Esophagus squamous epithelium (tissue), 5 donors: ENCODE measurements at regions not wholly inside any gene's neighbourhood (a gene's known extent, or its start where the extent isn't known, plus 50 kb on each side); places are given as distances from the start of the nearest gene placed in this dataset.

Experiments
- DNase-seq: peaks from one replicate; lab custom pipeline; 2025; lab: John Stamatoyannopoulos, UW
- H3K27ac ChIP-seq, 4 donors: fragments of 200-600 bp; sonication (generic); one replicate each; pipeline ENCODE4 v1.5.1; 2016 to 2019; ENCODE audit warnings: mild to moderate bottlenecking in 1 of 4
- H3K27me3 ChIP-seq, 4 donors: fragments of 200-600 bp; sonication (generic); 1 replicate in 3 of 4; 2 replicates in 1 of 4; pipeline versions ENCODE4 v1.5.1 to v1.6.0; 2017 to 2021; ENCODE audit warnings: antibody characterized with exemption in 1 of 4
- H3K36me3 ChIP-seq, 3 donors: fragments of 200-600 bp; sonication (generic); one replicate each; pipeline ENCODE4 v1.5.1; 2016 to 2019
- H3K4me1 ChIP-seq, 3 donors: fragments of 200-600 bp; sonication (generic); one replicate each; pipeline ENCODE4 v1.5.1; 2017 to 2019
- H3K4me3 ChIP-seq, 4 donors: fragments of 200-600 bp; sonication (generic); 1 replicate in 3 of 4; 2 replicates in 1 of 4; pipeline ENCODE4 v1.5.1; 2016 to 2019; ENCODE audit warnings: mild to moderate bottlenecking in 2 of 4, moderate library complexity in 1 of 4
- H3K9me3 ChIP-seq, 3 donors: fragments of 200-600 bp; sonication (generic); one replicate each; pipeline ENCODE4 v1.5.1; 2016 to 2019
- CTCF ChIP-seq, 6 experiments: fragments of 450-650 bp in 4 of 6; fragments of 200-600 bp in 2 of 6; sonication (generic) in 2 of 6; IDR thresholded peaks; one replicate each; pipeline ENCODE4 v1.5.1; 2016 to 2019; ENCODE audit warnings: antibody characterized with exemption in 6 of 6, mild to moderate bottlenecking in 4 of 6, moderate library complexity in 4 of 6
- POLR2A ChIP-seq, 4 donors: fragments of 450-650 bp; IDR thresholded peaks; one replicate each; pipeline ENCODE4 v1.6.1; 2017; ENCODE audit warnings: antibody characterized with exemption in 4 of 4, mild to moderate bottlenecking in 4 of 4, moderate library complexity in 3 of 4
- WGBS, 2 donors: methylation state at CpG; one replicate each; pipeline ENCODE4 v1.1.5; 2018; 5-methylcytosine and 5-hydroxymethylcytosine counted together
- intact Hi-C: fragments of 100-400 bp; cut with DNase I; formaldehyde crosslinking; loops from one replicate; pipeline ENCODE4 v1.15.0; 2022
- donor health status: DM: yes; HTN: yes; CAD: no.

DNA sequence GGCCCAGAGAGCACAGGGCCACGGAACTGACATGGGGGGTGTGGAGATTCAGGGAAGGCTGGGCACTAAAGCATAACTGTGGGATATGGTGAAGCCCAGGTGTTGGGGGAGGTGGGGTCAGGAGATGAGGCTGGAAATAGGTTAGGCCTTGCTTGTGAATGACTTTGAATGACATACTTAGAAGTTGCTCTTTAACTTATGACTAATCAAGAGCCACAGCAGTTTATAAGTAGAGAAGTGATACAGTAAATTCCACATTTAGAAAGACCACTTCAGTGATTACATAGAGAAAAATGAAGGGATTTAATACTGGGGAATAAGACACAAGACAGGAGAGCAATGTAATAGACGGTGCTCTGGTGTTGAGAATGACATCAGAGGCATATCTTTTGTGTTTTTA is 120.8 kb upstream of the SEC61G start:
- Histone ChIP-seq H3K27me3 (no peaks in the 10 kb centered on the region), H3K4me3 (no peak overlapping the region), H3K9me3 (no peaks in the 10 kb centered on the region), H3K4me1 (no peaks in the 10 kb centered on the region), H3K27ac (no peak overlapping the region), H3K36me3 (no peaks in the 10 kb centered on the region)
- WGBS, 2 donors: 85 to 91% methylated on average over 2 of the region's 2 CpGs
- intact Hi-C loops: no loop called here
- DNase-seq: no peak
- TF ChIP-seq CTCF (IDR thresholded peaks at IDR 0.05) (no peak), POLR2A (IDR thresholded peaks at IDR 0.05) (no peak)

- H3K27me3 ChIP-seq: no peaks in the 10 kb centered on the region
- TF ChIP-seq CTCF (IDR thresholded peaks at IDR 0.05) (no peak), POLR2A (IDR thresholded peaks at IDR 0.05) (no peak)
- H3K4me3 ChIP-seq: no peak overlapping the region
- H3K4me1 ChIP-seq: no peaks in the 10 kb centered on the region
- intact Hi-C loops: no loop called here
- WGBS, 2 donors: 73 to 83% methylated on average over 7 to 11 of the region's 11 CpGs
- H3K9me3 ChIP-seq: no peaks in the 10 kb centered on the region
- no peak for DNase-seq
- H3K27ac ChIP-seq: no peak overlapping the region
- H3K36me3 ChIP-seq: no peaks in the 10 kb centered on the region
Observed at GRCh38 chr7:54880326-54880989, 121.4 kb upstream of the SEC61G start.

DNA sequence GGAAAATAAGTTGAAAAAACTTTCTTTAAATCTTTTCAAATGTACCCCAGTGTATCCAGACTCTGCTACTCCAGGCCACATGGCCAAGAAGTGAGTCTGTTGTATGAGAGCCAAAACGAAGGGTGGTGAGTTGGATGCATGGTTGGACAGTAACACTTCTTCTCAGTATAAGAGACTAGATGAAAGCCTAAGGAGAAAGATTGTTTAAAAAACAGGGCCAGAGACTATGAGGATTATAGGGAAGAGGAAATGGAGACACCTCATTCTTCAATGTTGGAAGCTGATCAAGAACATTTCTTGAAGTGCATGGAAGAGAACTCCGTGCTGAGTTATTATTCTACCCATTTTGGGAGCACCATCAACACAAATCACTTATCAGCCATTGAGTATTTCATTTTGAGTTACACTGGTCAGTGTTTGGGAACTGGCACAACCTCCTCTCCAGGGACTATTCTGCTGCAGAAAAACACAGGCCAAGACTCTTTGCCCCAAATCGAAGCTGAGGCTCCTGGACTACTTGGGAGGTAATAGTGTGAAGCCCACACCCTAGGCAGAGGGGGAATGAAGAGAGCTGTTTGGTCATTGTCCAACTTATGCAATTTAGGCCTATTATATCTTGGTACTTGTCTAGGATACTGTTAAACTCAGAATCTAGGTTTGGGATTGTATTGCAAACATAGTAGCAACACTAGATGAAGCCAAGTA is 123.0 kb upstream of the SEC61G start:
- TF ChIP-seq POLR2A (IDR thresholded peaks at IDR 0.05): no peak
- no peak for TF ChIP-seq CTCF (IDR thresholded peaks at IDR 0.05)
- H3K27me3 ChIP-seq: no peaks in the 10 kb centered on the region
- no peak overlapping the region for H3K4me3 ChIP-seq
- no peak overlapping the region for H3K27ac ChIP-seq
- WGBS, 2 donors: 57 to 60% methylated on average over 2 to 3 of the region's 3 CpGs
- H3K4me1 ChIP-seq: no peaks in the 10 kb centered on the region
- no peak for DNase-seq
- no peaks in the 10 kb centered on the region for H3K9me3 ChIP-seq
- no peaks in the 10 kb centered on the region for H3K36me3 ChIP-seq
- intact Hi-C loops: no loop called here

- Histone ChIP-seq H3K36me3 (no peaks in the 10 kb centered on the region), H3K27ac (no peak overlapping the region), H3K9me3 (no peaks in the 10 kb centered on the region), H3K4me3 (no peak overlapping the region), H3K27me3 (no peaks in the 10 kb centered on the region), H3K4me1 (no peaks in the 10 kb centered on the region)
- DNase-seq: no peak
- TF ChIP-seq CTCF (IDR thresholded peaks at IDR 0.05) (no peak), POLR2A (IDR thresholded peaks at IDR 0.05) (no peak)
- WGBS, 2 donors: 100% methylated on average over 1 of the region's 1 CpG
- intact Hi-C loops: no loop called here
Observed at GRCh38 chr7:54882694-54883093, 123.7 kb upstream of the SEC61G start.

GRCh38 chr7:54883576-54883975 is 124.6 kb upstream of the SEC61G start:
- Histone ChIP-seq H3K36me3 (no peaks in the 10 kb centered on the region), H3K27me3 (no peaks in the 10 kb centered on the region), H3K4me3 (no peak overlapping the region), H3K9me3 (no peaks in the 10 kb centered on the region), H3K27ac (no peak overlapping the region), H3K4me1 (peaks cover 0 to 7% (median 5%) of the 10 kb centered on the region in 3 donors)
- 95 to 100% methylated on average over 1 of the region's 1 CpG for WGBS, 2 donors
- TF ChIP-seq CTCF (IDR thresholded peaks at IDR 0.05) (no peak), POLR2A (IDR thresholded peaks at IDR 0.05) (no peak)
- no peak for DNase-seq
- intact Hi-C loops: no loop called here
